PC-9 (cell line): ENCODE measurements at regions not wholly inside any gene's neighbourhood (a gene's known extent, or its start where the extent isn't known, plus 50 kb on each side); places are given as distances from the start of the nearest gene placed in this dataset.

Experiments
- BruUV-seq: library from RNA; stranded (reverse); fragments of 400-500 nt; replicated peaks from 2 replicates; lab custom pipeline; 2021; lab: Mats Ljungman, UMichigan
- CTCF ChIA-PET: fragments of 300-600 bp; sonication (Branson Sonifier 250); formaldehyde crosslinking; loops from one replicate; lab custom pipeline; 2022; ENCODE audit warnings: antibody characterized with exemption; lab: Charles Lee
- POLR2A ChIA-PET: fragments of 300-600 bp; sonication (Branson Sonifier 250); formaldehyde crosslinking; loops from one replicate; lab custom pipeline; 2022; ENCODE audit warnings: antibody characterized with exemption; ENCODE audit not compliant: unreplicated experiment; lab: Charles Lee
- DNase-seq, 2 experiments: peaks; one replicate each; pipeline versions ENCODE4 v3.0.0 to v3.0.0-alpha.2; 2015 to 2022; ENCODE audit warnings: mixed read lengths in 1 of 2
- H2AFZ ChIP-seq: fragments of 200-600 bp; sonication (generic); 2 replicates; pipeline ENCODE4 v1.8.1; 2017; ENCODE audit warnings: antibody characterized with exemption
- H3F3A ChIP-seq: fragments of 200-600 bp; sonication (generic); 2 replicates; pipeline ENCODE4 v1.8.1; 2017; ENCODE audit warnings: antibody characterized with exemption, mild to moderate bottlenecking, low read depth; ENCODE audit not compliant: insufficient read depth
- H3K27ac ChIP-seq: fragments of 200-600 bp; sonication (generic); 2 replicates; pipeline ENCODE4 v1.6.1; 2016; ENCODE audit warnings: mixed run types
- H3K27me3 ChIP-seq: fragments of 200-600 bp; sonication (generic); 2 replicates; pipeline ENCODE4 v1.6.1; 2016; ENCODE audit warnings: low read depth, mixed run types; ENCODE audit not compliant: insufficient read depth
- H3K36me3 ChIP-seq: fragments of 200-600 bp; sonication (generic); 2 replicates; pipeline ENCODE4 v1.6.1; 2016; ENCODE audit warnings: low read depth, mixed run types
- H3K4me1 ChIP-seq: fragments of 200-600 bp; sonication (generic); replicated peaks from 2 replicates; pipeline ENCODE4 v1.6.1; 2016; ENCODE audit warnings: mixed run types; ENCODE audit not compliant: insufficient read depth
- H3K4me2 ChIP-seq: fragments of 200-600 bp; sonication (generic); 2 replicates; pipeline ENCODE4 v1.6.1; 2017; ENCODE audit warnings: mixed run types
- H3K4me3 ChIP-seq: fragments of 200-600 bp; sonication (generic); 2 replicates; pipeline ENCODE4 v1.6.1; 2016; ENCODE audit warnings: mixed run types
- H3K79me2 ChIP-seq: fragments of 200-600 bp; sonication (generic); 2 replicates; pipeline ENCODE4 v1.6.1; 2017; ENCODE audit warnings: low read depth, mixed run types
- H3K9me2 ChIP-seq: fragments of 200-600 bp; sonication (generic); 2 replicates; pipeline ENCODE4 v1.8.1; 2017; ENCODE audit warnings: mild to moderate bottlenecking; ENCODE audit not compliant: insufficient read depth
- H3K9me3 ChIP-seq: fragments of 200-600 bp; sonication (generic); 2 replicates; pipeline ENCODE4 v1.8.1; 2016; ENCODE audit warnings: low read depth; ENCODE audit not compliant: insufficient read depth
- H4K20me1 ChIP-seq: fragments of 200-600 bp; sonication (generic); 2 replicates; pipeline ENCODE4 v1.8.1; 2017; ENCODE audit not compliant: insufficient read depth
- CTCF ChIP-seq: fragments of 200-600 bp; sonication (generic); conservative IDR thresholded peaks from 2 replicates; pipeline ENCODE4 v1.6.1; 2017; ENCODE audit warnings: mixed run types, antibody characterized with exemption, mild to moderate bottlenecking, moderate library complexity
- EZH2 ChIP-seq: fragments of 200-600 bp; sonication (generic); IDR thresholded peaks from 2 replicates; pipeline ENCODE4 v1.8.0; 2017; ENCODE audit warnings: antibody characterized with exemption, low read depth
- intact Hi-C: fragments of 100-400 bp; cut with micrococcal nuclease; formaldehyde crosslinking; loops from one replicate; pipeline ENCODE4 v1.10.0; 2022; ENCODE audit not compliant: unreplicated experiment

GRCh38 chr11:42023267-42023666, 563.8 kb upstream of the LRRC4C start:
- Histone ChIP-seq H3K79me2 (no peaks in the 10 kb centered on the region), H3K4me3 (no peak overlapping the region), H3K4me1 (no peaks in the 10 kb centered on the region), H3K36me3 (no peaks in the 10 kb centered on the region), H3K9me3 (no peaks in the 10 kb centered on the region), H4K20me1 (no peaks in the 10 kb centered on the region), H3K9me2 (0 out of 2 replicates have a peak, but pooled peaks cover 4% of the 10 kb centered on the region), H3K27ac (no peak overlapping the region), H2AFZ (no peak overlapping the region), H3K27me3 (no peaks in the 10 kb centered on the region), H3K4me2 (no peak overlapping the region), H3F3A (no peaks in the 10 kb centered on the region)
- POLR2A ChIA-PET: no interaction called here
- BruUV-seq: no TSS peak
- DNase-seq: no peak
- intact Hi-C loops: no loop called here
- TF ChIP-seq CTCF (no peak), EZH2 (no peak)
- CTCF ChIA-PET: no interaction called here

- Histone ChIP-seq H3F3A (no peaks in the 10 kb centered on the region), H3K4me2 (no peak overlapping the region), H3K27ac (no peak overlapping the region), H3K36me3 (no peaks in the 10 kb centered on the region), H3K4me3 (no peak overlapping the region), H4K20me1 (no peaks in the 10 kb centered on the region), H3K9me2 (0 out of 2 replicates have a peak, but pooled peaks cover 4% of the 10 kb centered on the region), H3K9me3 (no peaks in the 10 kb centered on the region), H3K4me1 (no peaks in the 10 kb centered on the region), H3K27me3 (no peaks in the 10 kb centered on the region), H2AFZ (no peak overlapping the region), H3K79me2 (no peaks in the 10 kb centered on the region)
- POLR2A ChIA-PET: no interaction called here
- intact Hi-C loops: no loop called here
- TF ChIP-seq EZH2 (no peak), CTCF (no peak)
- BruUV-seq: no TSS peak
- no peak for DNase-seq
- CTCF ChIA-PET: no interaction called here
Observed at GRCh38 chr11:42025121-42025803, 565.8 kb upstream of the LRRC4C start.

GRCh38 chr11:42034826-42035225, 575.4 kb upstream of the LRRC4C start:
- no TSS peak for BruUV-seq
- Histone ChIP-seq H3K27ac (no peak overlapping the region), H3K36me3 (no peaks in the 10 kb centered on the region), H3K4me3 (no peak overlapping the region), H2AFZ (no peak overlapping the region), H3K4me2 (no peak overlapping the region), H3K9me2 (no peaks in the 10 kb centered on the region; the same call in 1 of the 2 replicates), H3K4me1 (no peaks in the 10 kb centered on the region), H4K20me1 (no peaks in the 10 kb centered on the region), H3K79me2 (no peaks in the 10 kb centered on the region), H3F3A (no peaks in the 10 kb centered on the region), H3K9me3 (no peaks in the 10 kb centered on the region), H3K27me3 (no peaks in the 10 kb centered on the region)
- ChIA-PET CTCF (no interaction called here), POLR2A (no interaction called here)
- intact Hi-C loops: no loop called here
- DNase-seq: no peak
- no peak for TF ChIP-seq EZH2
- TF ChIP-seq CTCF: no peak
